ENCODE measurements at regions not wholly inside any gene's neighbourhood (a gene's known extent, or its start where the extent isn't known, plus 50 kb on each side); places are given as distances from the start of the nearest gene placed in this dataset.

- H3K36me3 ChIP-seq: no peaks in the 10 kb centered on the region
- H3K4me1 ChIP-seq: no peaks in the 10 kb centered on the region
- no peaks in the 10 kb centered on the region for H3K9me3 ChIP-seq
- H3K27ac ChIP-seq: no peak overlapping the region
- TF ChIP-seq EP300 (IDR thresholded peaks at IDR 0.05) (no peak), POLR2A (IDR thresholded peaks at IDR 0.05) (no peak), POLR2AphosphoS5 (IDR thresholded peaks at IDR 0.05) (no peak), CTCF (IDR thresholded peaks at IDR 0.05) (no peak)
- no peak for ATAC-seq
- no peaks in the 10 kb centered on the region for H3K27me3 ChIP-seq
- no peak overlapping the region for H3K4me3 ChIP-seq
- 100% methylated on average over 1 of the region's 1 CpG for WGBS, 2 donors (ENCODE audit: low coverage in 1 of 2)
Measured at GRCh38 chr7:106788637-106789036, 76.4 kb upstream of the PIK3CG start.

- ATAC-seq: no peak
- H3K9me3 ChIP-seq: no peaks in the 10 kb centered on the region
- no peak overlapping the region for H3K27ac ChIP-seq
- no peaks in the 10 kb centered on the region for H3K4me1 ChIP-seq
- no peaks in the 10 kb centered on the region for H3K36me3 ChIP-seq
- TF ChIP-seq EP300 (IDR thresholded peaks at IDR 0.05): no peak
- TF ChIP-seq CTCF (IDR thresholded peaks at IDR 0.05): no peak
- TF ChIP-seq POLR2A (IDR thresholded peaks at IDR 0.05): no peak
- TF ChIP-seq POLR2AphosphoS5 (IDR thresholded peaks at IDR 0.05): no peak
- WGBS, 2 donors (ENCODE audit: low coverage in 1 of 2): 75 to 83% methylated on average over 3 to 4 of the region's 4 CpGs
- no peaks in the 10 kb centered on the region for H3K27me3 ChIP-seq
- H3K4me3 ChIP-seq: no peak overlapping the region
Measured at GRCh38 chr7:106791526-106791925, 73.6 kb upstream of the PIK3CG start.

- TF ChIP-seq POLR2AphosphoS5 (IDR thresholded peaks at IDR 0.05) (no peak), CTCF (IDR thresholded peaks at IDR 0.05) (no peak), EP300 (IDR thresholded peaks at IDR 0.05) (no peak), POLR2A (IDR thresholded peaks at IDR 0.05) (no peak)
- no peak for ATAC-seq
- Histone ChIP-seq H3K27me3 (no peaks in the 10 kb centered on the region), H3K9me3 (no peaks in the 10 kb centered on the region), H3K4me1 (no peaks in the 10 kb centered on the region), H3K36me3 (no peaks in the 10 kb centered on the region), H3K27ac (no peak overlapping the region), H3K4me3 (no peak overlapping the region)
- 35 to 50% methylated on average over 7 to 8 of the region's 8 CpGs for WGBS, 2 donors (ENCODE audit: low coverage in 1 of 2)
Measured at GRCh38 chr7:106792233-106792926, 72.7 kb upstream of the PIK3CG start.

- no peak overlapping the region for H3K27ac ChIP-seq
- no peaks in the 10 kb centered on the region for H3K36me3 ChIP-seq
- TF ChIP-seq POLR2AphosphoS5 (IDR thresholded peaks at IDR 0.05) (no peak), CTCF (IDR thresholded peaks at IDR 0.05) (peak in 3 of 4 experiments; percentile 50 to 55 (median 53)), EP300 (IDR thresholded peaks at IDR 0.05) (no peak), POLR2A (IDR thresholded peaks at IDR 0.05) (no peak)
- 62% methylated on average over 7 of the region's 7 CpGs for WGBS, 2 donors (ENCODE audit: low coverage in 1 of 2)
- no peaks in the 10 kb centered on the region for H3K9me3 ChIP-seq
- no peaks in the 10 kb centered on the region for H3K4me1 ChIP-seq
- no peaks in the 10 kb centered on the region for H3K27me3 ChIP-seq
- no peak overlapping the region for H3K4me3 ChIP-seq
- no peak for ATAC-seq
Measured at GRCh38 chr7:106793015-106793975, 71.8 kb upstream of the PIK3CG start.

Data from gastroesophageal sphincter (tissue), 4 donors.